ENCODE measurements at regions not wholly inside any gene's neighbourhood (a gene's known extent, or its start where the extent isn't known, plus 50 kb on each side); places are given as distances from the start of the nearest gene placed in this dataset.
"Not testable (repeated sequence)": the region's sequence is repeated elsewhere in the genome, so short reads cannot be mapped to it uniquely, and the experiment has no call there.

- DNase-seq = no peak
Observed at GRCh38 chr6:103507052-103507451, 1352.7 kb downstream of the HACE1 start.

- DNase-seq = no peak
Observed at GRCh38 chr6:103505155-103505518, 1354.6 kb downstream of the HACE1 start.

- no peak for DNase-seq
Observed at GRCh38 chr6:103504501-103505154, 1355.1 kb downstream of the HACE1 start.

GRCh38 chr6:103496588-103496987 is 1363.1 kb downstream of the HACE1 start:
- DNase-seq = not testable (repeated sequence)

- DNase-seq = no peak
Observed at GRCh38 chr6:103456652-103457051, 1403.1 kb downstream of the HACE1 start.

GRCh38 chr6:103455275-103455674 is 1404.4 kb downstream of the HACE1 start:
- DNase-seq = no peak

- DNase-seq = no peak
Observed at GRCh38 chr6:103409475-103409874, 1450.2 kb downstream of the HACE1 start.

- no peak for DNase-seq
Observed at GRCh38 chr6:103405321-103405720, 1454.4 kb downstream of the HACE1 start.

- no peak for DNase-seq
Observed at GRCh38 chr6:103404799-103405198, 1454.9 kb downstream of the HACE1 start.

- DNase-seq = no peak
Observed at GRCh38 chr6:103396768-103397167, 1463.0 kb downstream of the HACE1 start.

GRCh38 chr6:103379272-103379671 is 1480.4 kb downstream of the HACE1 start:
- DNase-seq = no peak

- DNase-seq = peak; percentile 8 to 70
Observed at GRCh38 chr6:103367212-103367611, 1492.5 kb downstream of the HACE1 start.

GRCh38 chr6:103356531-103356930 is 1503.2 kb downstream of the HACE1 start:
- DNase-seq = no peak

GRCh38 chr6:103344554-103345163 is 1515.1 kb downstream of the HACE1 start:
- no peak for DNase-seq

- DNase-seq = peak in 1 of 2 experiments; percentile 4
Observed at GRCh38 chr6:103335412-103335811, 1524.3 kb downstream of the HACE1 start.

GRCh38 chr6:103326760-103327757 is 1532.7 kb downstream of the HACE1 start:
- DNase-seq = peak; percentile 51 to 87

GRCh38 chr6:103313432-103313831 is 1546.3 kb downstream of the HACE1 start:
- DNase-seq = no peak

- not testable (repeated sequence) for DNase-seq
Observed at GRCh38 chr6:103294376-103294775, 1565.3 kb downstream of the HACE1 start.

GRCh38 chr6:103284835-103285234 is 1574.9 kb downstream of the HACE1 start:
- DNase-seq = no peak

GRCh38 chr6:103280417-103280816 is 1579.3 kb downstream of the HACE1 start:
- DNase-seq = no peak

GRCh38 chr6:103277936-103278335 is 1581.8 kb downstream of the HACE1 start:
- DNase-seq = no peak

- peak in 1 of 2 experiments; percentile 75 for DNase-seq
Observed at GRCh38 chr6:103273048-103273447, 1586.7 kb downstream of the HACE1 start.

- DNase-seq = no peak
Observed at GRCh38 chr6:103269581-103269980, 1590.1 kb downstream of the HACE1 start.

GRCh38 chr6:103268335-103268734 is 1591.4 kb downstream of the HACE1 start:
- DNase-seq = no peak
